ENCODE measurements at regions not wholly inside any gene's neighbourhood (a gene's known extent, or its start where the extent isn't known, plus 50 kb on each side); places are given as distances from the start of the nearest gene placed in this dataset.

DNA sequence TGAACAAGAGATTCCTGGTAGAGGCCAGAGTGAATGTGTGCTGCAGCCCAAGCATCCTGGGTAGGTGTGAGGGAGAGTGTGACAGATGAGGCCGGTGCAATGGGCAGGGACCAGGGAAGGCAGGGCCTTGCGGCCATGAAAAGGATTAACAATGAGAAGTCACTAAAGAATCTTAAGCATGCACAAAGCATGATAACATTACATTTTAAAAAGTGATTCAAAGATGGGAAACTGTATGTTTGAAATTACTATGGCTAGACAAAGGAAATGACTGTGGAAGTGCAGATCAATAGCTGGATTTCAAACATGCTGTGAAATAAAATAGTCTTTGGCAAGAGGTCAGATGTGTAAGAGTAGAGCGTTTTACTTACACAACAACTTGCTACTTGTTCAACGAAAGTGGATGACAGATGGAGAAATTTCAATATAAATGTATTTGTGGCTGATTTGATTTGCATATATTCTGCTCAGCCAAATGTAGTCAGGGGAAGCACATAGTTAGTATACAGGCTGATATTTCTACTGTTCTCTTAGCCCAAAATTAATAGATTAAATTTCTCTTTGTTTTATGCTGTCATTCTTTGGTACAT is 175.5 kb downstream of the CCDC59 start:
- Histone ChIP-seq H4K20me1 (ENCODE audit: insufficient read depth, low read length) (no peaks in the 10 kb centered on the region), H3K4me2 (ENCODE audit: low read depth, low read length) (no peak overlapping the region), H2AFZ (ENCODE audit: low read length) (no peak overlapping the region), H3K4me1 (ENCODE audit: low read length) (no peaks in the 10 kb centered on the region), H3K9me2 (replicated peaks; ENCODE audit: insufficient read depth, low read length) (no peaks in the 10 kb centered on the region), H3K9me3 (replicated peaks; ENCODE audit: insufficient read depth, low read length) (no peaks in the 10 kb centered on the region), H3F3A (ENCODE audit: insufficient read depth, low read length) (no peaks in the 10 kb centered on the region), H3K36me3 (replicated peaks; ENCODE audit: insufficient read depth, low read length) (no peaks in the 10 kb centered on the region), H3K4me3 (ENCODE audit: low read length) (no peak overlapping the region), H3K27ac (ENCODE audit: low read length) (no peak overlapping the region), H3K27me3 (replicated peaks; ENCODE audit: insufficient read depth, low read length) (no peaks in the 10 kb centered on the region), H3K79me2 (ENCODE audit: low read length) (no peaks in the 10 kb centered on the region), H3K9ac (ENCODE audit: low read length) (no peak overlapping the region)
- TF ChIP-seq, protein P1, sequence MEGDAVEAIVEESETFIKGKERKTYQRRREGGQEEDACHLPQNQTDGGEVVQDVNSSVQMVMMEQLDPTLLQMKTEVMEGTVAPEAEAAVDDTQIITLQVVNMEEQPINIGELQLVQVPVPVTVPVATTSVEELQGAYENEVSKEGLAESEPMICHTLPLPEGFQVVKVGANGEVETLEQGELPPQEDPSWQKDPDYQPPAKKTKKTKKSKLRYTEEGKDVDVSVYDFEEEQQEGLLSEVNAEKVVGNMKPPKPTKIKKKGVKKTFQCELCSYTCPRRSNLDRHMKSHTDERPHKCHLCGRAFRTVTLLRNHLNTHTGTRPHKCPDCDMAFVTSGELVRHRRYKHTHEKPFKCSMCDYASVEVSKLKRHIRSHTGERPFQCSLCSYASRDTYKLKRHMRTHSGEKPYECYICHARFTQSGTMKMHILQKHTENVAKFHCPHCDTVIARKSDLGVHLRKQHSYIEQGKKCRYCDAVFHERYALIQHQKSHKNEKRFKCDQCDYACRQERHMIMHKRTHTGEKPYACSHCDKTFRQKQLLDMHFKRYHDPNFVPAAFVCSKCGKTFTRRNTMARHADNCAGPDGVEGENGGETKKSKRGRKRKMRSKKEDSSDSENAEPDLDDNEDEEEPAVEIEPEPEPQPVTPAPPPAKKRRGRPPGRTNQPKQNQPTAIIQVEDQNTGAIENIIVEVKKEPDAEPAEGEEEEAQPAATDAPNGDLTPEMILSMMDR (IDR thresholded peaks at IDR 0.05; ENCODE audit: low read length): no peak
- no peak for TF ChIP-seq EZH2phosphoT487 (IDR thresholded peaks at IDR 0.05; ENCODE audit: low read length)
- TF ChIP-seq EZH2 (optimal IDR thresholded peaks at IDR 0.05; ENCODE audit: low read depth, low read length): no peak
- DNase-seq: no peak

DNA sequence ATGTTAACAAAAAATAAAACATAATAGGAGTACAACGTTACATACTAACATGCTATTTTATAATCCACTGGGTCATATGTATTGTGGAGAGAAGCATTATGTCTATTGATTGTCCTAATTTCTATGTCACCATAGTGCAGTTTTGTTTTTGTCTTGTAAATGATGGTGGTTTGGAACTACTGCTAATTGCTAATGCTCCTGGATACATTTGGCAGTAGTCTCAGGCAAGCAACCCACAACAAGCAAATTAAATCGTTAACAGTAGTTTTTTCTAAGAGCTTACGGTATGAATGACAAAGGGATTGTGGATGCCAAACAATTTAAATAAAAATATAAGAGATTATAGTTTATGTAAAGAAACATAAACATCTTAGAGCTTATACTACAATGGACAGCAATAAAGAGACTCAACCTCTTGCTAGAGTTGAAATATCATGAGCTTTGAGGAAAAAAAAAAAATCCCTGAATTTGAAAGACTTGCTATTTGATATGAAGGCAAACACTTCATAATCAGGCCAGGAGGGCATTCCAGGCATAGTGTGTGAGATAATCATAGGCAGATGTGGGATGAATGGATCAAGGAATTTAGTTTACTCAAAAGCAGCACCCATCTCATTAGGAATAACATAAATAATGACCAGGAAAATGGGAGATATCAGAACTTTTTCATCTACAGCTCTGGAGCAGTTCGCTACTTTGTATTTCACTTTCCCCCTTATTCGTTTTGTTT is 181.3 kb downstream of the CCDC59 start:
- DNase-seq: no peak
- Histone ChIP-seq H3K4me2 (ENCODE audit: low read depth, low read length) (no peak overlapping the region), H3K9ac (ENCODE audit: low read length) (no peak overlapping the region)

DNA sequence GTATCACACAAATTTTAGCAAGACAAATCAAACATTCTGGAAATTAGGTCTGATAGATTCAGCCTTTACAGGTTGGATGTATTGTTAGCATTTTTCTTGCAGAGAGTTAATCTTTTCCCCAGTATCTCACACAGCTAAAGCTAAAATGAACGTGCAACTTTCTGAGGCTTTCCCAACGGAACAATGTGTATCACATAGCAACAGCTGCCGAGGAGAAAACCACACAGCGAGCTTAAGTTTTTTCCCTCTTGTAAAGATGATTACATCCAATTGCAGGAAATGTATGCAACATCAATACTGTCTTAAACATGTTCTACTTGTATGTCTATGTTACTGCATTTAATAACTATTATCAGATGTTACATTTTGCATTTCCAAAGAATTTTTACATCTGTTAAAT is 182.2 kb downstream of the CCDC59 start:
- no peak for TF ChIP-seq EZH2phosphoT487 (IDR thresholded peaks at IDR 0.05; ENCODE audit: low read length)
- TF ChIP-seq, protein P1 (IDR thresholded peaks at IDR 0.05; ENCODE audit: low read length): no peak
- no peak for TF ChIP-seq EZH2 (optimal IDR thresholded peaks at IDR 0.05; ENCODE audit: low read depth, low read length)
- Histone ChIP-seq H2AFZ (ENCODE audit: low read length) (no peak overlapping the region), H3F3A (ENCODE audit: insufficient read depth, low read length) (no peaks in the 10 kb centered on the region), H3K79me2 (ENCODE audit: low read length) (no peaks in the 10 kb centered on the region), H3K4me1 (ENCODE audit: low read length) (no peaks in the 10 kb centered on the region), H3K9me3 (replicated peaks; ENCODE audit: insufficient read depth, low read length) (no peaks in the 10 kb centered on the region), H3K36me3 (replicated peaks; ENCODE audit: insufficient read depth, low read length) (no peaks in the 10 kb centered on the region), H4K20me1 (ENCODE audit: insufficient read depth, low read length) (no peaks in the 10 kb centered on the region), H3K27ac (ENCODE audit: low read length) (no peak overlapping the region), H3K9me2 (replicated peaks; ENCODE audit: insufficient read depth, low read length) (no peaks in the 10 kb centered on the region), H3K27me3 (replicated peaks; ENCODE audit: insufficient read depth, low read length) (no peaks in the 10 kb centered on the region), H3K4me2 (ENCODE audit: low read depth, low read length) (no peak overlapping the region), H3K9ac (ENCODE audit: low read length) (no peak overlapping the region), H3K4me3 (ENCODE audit: low read length) (no peak overlapping the region)
- DNase-seq: no peak

More for the DNA sequence above, 181.3 kb downstream of the CCDC59 start:
- Histone ChIP-seq H3K9me2 (replicated peaks; ENCODE audit: insufficient read depth, low read length) (no peaks in the 10 kb centered on the region), H3K9me3 (replicated peaks; ENCODE audit: insufficient read depth, low read length) (no peaks in the 10 kb centered on the region), H3F3A (ENCODE audit: insufficient read depth, low read length) (no peaks in the 10 kb centered on the region), H4K20me1 (ENCODE audit: insufficient read depth, low read length) (no peaks in the 10 kb centered on the region), H2AFZ (ENCODE audit: low read length) (no peak overlapping the region), H3K4me1 (ENCODE audit: low read length) (no peaks in the 10 kb centered on the region), H3K36me3 (replicated peaks; ENCODE audit: insufficient read depth, low read length) (no peaks in the 10 kb centered on the region), H3K27me3 (replicated peaks; ENCODE audit: insufficient read depth, low read length) (no peaks in the 10 kb centered on the region), H3K27ac (ENCODE audit: low read length) (no peak overlapping the region), H3K4me3 (ENCODE audit: low read length) (no peak overlapping the region), H3K79me2 (ENCODE audit: low read length) (no peaks in the 10 kb centered on the region)
- TF ChIP-seq EZH2 (optimal IDR thresholded peaks at IDR 0.05; ENCODE audit: low read depth, low read length) (no peak), EZH2phosphoT487 (IDR thresholded peaks at IDR 0.05; ENCODE audit: low read length) (no peak)
- TF ChIP-seq, protein P1 (IDR thresholded peaks at IDR 0.05; ENCODE audit: low read length): no peak

All from MM.1S (cell line).